ENCODE measurements at regions not wholly inside any gene's neighbourhood (a gene's known extent, or its start where the extent isn't known, plus 50 kb on each side); places are given as distances from the start of the nearest gene placed in this dataset.

GRCh38 chr4:14700083-14700482, 302.2 kb upstream of the CPEB2 start:
- Histone ChIP-seq H3K18ac (ENCODE audit: extremely low read depth, low read length) (no peak overlapping the region), H3K79me1 (ENCODE audit: low read depth, low read length) (no peaks in the 10 kb centered on the region), H2AFZ (ENCODE audit: low read length) (no peak overlapping the region), H3K9ac (replicated peaks in 1 of 4; ENCODE audit: extremely low read depth in 1 of 4, low read depth in 3 of 4, low read length in 3 of 4) (no peak overlapping the region), H3K23ac (ENCODE audit: insufficient read length) (no peak overlapping the region), H2BK5ac (ENCODE audit: low read depth, low read length) (no peak overlapping the region), H2AK5ac (ENCODE audit: low read depth, low read length) (no peak overlapping the region), H4K8ac (ENCODE audit: extremely low read depth, insufficient read depth, low read length) (no peak overlapping the region), H2BK12ac (ENCODE audit: low read depth, low read length) (no peak overlapping the region), H4K5ac (ENCODE audit: insufficient read length, low read depth, low read length) (no peak overlapping the region), H4K20me1 (replicated peaks in 1 of 2; ENCODE audit: control insufficient read depth in 1 of 2, insufficient read depth in 2 of 2, low read length in 2 of 2) (no peaks in the 10 kb centered on the region), H3K56ac (replicated peaks; ENCODE audit: insufficient read length, low read depth, low read length) (no peak overlapping the region), H3K4ac (replicated peaks; ENCODE audit: insufficient read length, low read depth, low read length) (no peak overlapping the region), H3K4me2 (ENCODE audit: insufficient read depth in 1 of 2, low read depth in 2 of 2, low read length in 2 of 2) (no peak overlapping the region), H3K4me3 (ENCODE audit: extremely low read depth in 1 of 4, insufficient read depth in 2 of 4, low read depth in 3 of 4, low read length in 4 of 4) (no peak overlapping the region), H3K27me3 (replicated peaks in 1 of 4; ENCODE audit: control insufficient read depth in 3 of 4, extremely low read depth in 1 of 4, insufficient read depth in 3 of 4, low read length in 3 of 4) (no peaks in the 10 kb centered on the region), H3K79me2 (ENCODE audit: control insufficient read depth in 1 of 2, insufficient read depth in 2 of 2, low read length in 2 of 2) (no peaks in the 10 kb centered on the region), H3K23me2 (ENCODE audit: low read depth, low read length) (no peaks in the 10 kb centered on the region), H2BK120ac (replicated peaks; ENCODE audit: low read depth, low read length) (no peak overlapping the region), H3K27ac (ENCODE audit: low read depth, low read length) (no peak overlapping the region), H4K91ac (replicated peaks; ENCODE audit: insufficient read length, low read length) (no peak overlapping the region), H3K4me1 (replicated peaks in 1 of 4; ENCODE audit: control insufficient read depth in 3 of 4, insufficient read depth in 4 of 4, low read length in 3 of 4) (no peaks in the 10 kb centered on the region), H2BK20ac (ENCODE audit: low read length) (no peak overlapping the region), H3K36me3 (ENCODE audit: control insufficient read depth in 2 of 4, insufficient read depth in 4 of 4, low read length in 3 of 4) (no peaks in the 10 kb centered on the region), H3K14ac (ENCODE audit: insufficient read length) (no peak overlapping the region), H3K9me3 (ENCODE audit: insufficient read depth in 2 of 2, low read depth in 1 of 2, low read length in 1 of 2) (no peaks in the 10 kb centered on the region), H2BK15ac (ENCODE audit: low read length) (no peak overlapping the region)
- no peak for TF ChIP-seq NANOG (IDR thresholded peaks at IDR 0.05; ENCODE audit: insufficient read depth, low read depth, low read length, poor library complexity, severe bottlenecking)
- TF ChIP-seq SIN3A (conservative IDR thresholded peaks at IDR 0.05 in 1 of 2, IDR thresholded peaks at IDR 0.05 in 1 of 2; ENCODE audit: low read depth in 1 of 2, low read length in 2 of 2): no peak
- TF ChIP-seq POLR2A (IDR thresholded peaks at IDR 0.05; ENCODE audit: control extremely low read depth in 1 of 2, low read depth in 2 of 2, low read length in 2 of 2): no peak
- no peak for TF ChIP-seq CBX5 (IDR thresholded peaks at IDR 0.05; ENCODE audit: low read depth, low read length)
- TF ChIP-seq CTCF (IDR thresholded peaks at IDR 0.05; ENCODE audit: control extremely low read depth in 1 of 3, insufficient read depth in 1 of 3, low read depth in 1 of 3, low read length in 3 of 3): peak in 1 of 3 experiments; percentile 22; a peak in 1 of 4 replicates
- TF ChIP-seq EP300 (IDR thresholded peaks at IDR 0.05; ENCODE audit: borderline replicate concordance in 1 of 2, low read depth in 2 of 2, low read length in 2 of 2): no peak
- TF ChIP-seq RAD21 (IDR thresholded peaks at IDR 0.05 in 1 of 2, conservative IDR thresholded peaks at IDR 0.05 in 1 of 2; ENCODE audit: low read depth in 2 of 2, low read length in 2 of 2): peak; percentile 12 to 19; a peak in 2 of 4 replicates
- POLR2A ChIA-PET (ENCODE audit: partially characterized antibody): no interaction called here
- DNase-seq (ENCODE audit: low read depth in 1 of 2, low spot score in 2 of 2): no peak
- no peak for FAIRE-seq
- CTCF ChIA-PET (ENCODE audit: partially characterized antibody): interaction anchor here (1.0 to 2.2 kb wide), 5 partner anchors 9 to 105 kb away, joined by 3 to 10 read pairs (median 4); no protein-coding TSS in a partner anchor

Data from H1 (cell line).